A673 (cell line): ENCODE measurements at regions not wholly inside any gene's neighbourhood (a gene's known extent, or its start where the extent isn't known, plus 50 kb on each side); places are given as distances from the start of the nearest gene placed in this dataset.

Source experiments
- BruUV-seq: library from RNA; stranded (reverse); fragments of 400-500 nt; replicated peaks from 2 replicates; lab custom pipeline; 2021; lab: Mats Ljungman, UMichigan
- CTCF ChIA-PET: fragments of 300-600 bp; sonication (Branson Sonifier 250); formaldehyde crosslinking; loops from one replicate; lab custom pipeline; 2022; ENCODE audit warnings: antibody characterized with exemption; lab: Charles Lee
- POLR2A ChIA-PET: fragments of 300-600 bp; sonication (Branson Sonifier 250); formaldehyde crosslinking; loops from one replicate; lab custom pipeline; 2022; ENCODE audit warnings: antibody characterized with exemption; ENCODE audit not compliant: low non-redundant PET; lab: Charles Lee
- DNase-seq: peaks from one replicate; pipeline ENCODE4 v3.0.0-alpha.2; 2015; ENCODE audit warnings: low spot score
- H3K27ac ChIP-seq: fragments of 200-600 bp; sonication (generic); 2 replicates; pipeline ENCODE4 v1.5.1; 2016; ENCODE audit warnings: mixed run types, low read depth, mild to moderate bottlenecking, mixed read lengths, antibody characterized with exemption, low read length; ENCODE audit not compliant: poor library complexity, severe bottlenecking
- H3K27me3 ChIP-seq: fragments of 200-600 bp; sonication (generic); replicated peaks from 2 replicates; pipeline ENCODE4 v1.6.1; 2017; ENCODE audit warnings: mixed run types, low read depth, mild to moderate bottlenecking, mixed read lengths, antibody characterized with exemption, low read length; ENCODE audit not compliant: insufficient read depth, poor library complexity
- H3K36me3 ChIP-seq: fragments of 200-600 bp; sonication (generic); 2 replicates; pipeline ENCODE4 v1.6.1; 2016; ENCODE audit warnings: mixed run types, mild to moderate bottlenecking, mixed read lengths, antibody characterized with exemption, low read length; ENCODE audit not compliant: insufficient read depth, poor library complexity, severe bottlenecking
- H3K4me1 ChIP-seq: fragments of 200-600 bp; sonication (generic); 2 replicates; pipeline ENCODE4 v1.6.1; 2017; ENCODE audit warnings: mixed run types, mild to moderate bottlenecking, mixed read lengths, antibody characterized with exemption, low read length; ENCODE audit not compliant: insufficient read depth, poor library complexity, severe bottlenecking
- H3K4me3 ChIP-seq: fragments of 200-600 bp; sonication (generic); 2 replicates; pipeline ENCODE4 v1.5.1; 2016; ENCODE audit warnings: low read depth, mixed run types, mild to moderate bottlenecking, mixed read lengths, low read length; ENCODE audit not compliant: poor library complexity, severe bottlenecking
- H3K9me3 ChIP-seq: fragments of 200-600 bp; sonication (generic); 2 replicates; pipeline ENCODE4 v1.6.1; 2016; ENCODE audit warnings: mixed run types, low read depth, mild to moderate bottlenecking, mixed read lengths, antibody characterized with exemption, low read length; ENCODE audit not compliant: poor library complexity, severe bottlenecking
- CTCF ChIP-seq: fragments of 300-800, 200-600 bp; sonication (generic); conservative IDR thresholded peaks from 2 replicates; pipeline ENCODE4 v1.5.1; 2017; ENCODE audit warnings: low read depth, mild to moderate bottlenecking, antibody characterized with exemption, low read length, moderate library complexity, mixed read lengths
- EZH2 ChIP-seq: fragments of 200-600 bp; sonication (generic); IDR thresholded peaks from 2 replicates; pipeline ENCODE4 v1.6.1; 2017; ENCODE audit warnings: borderline replicate concordance, low read depth, mild to moderate bottlenecking, mixed read lengths, antibody characterized with exemption, low read length; ENCODE audit not compliant: poor library complexity, severe bottlenecking
- intact Hi-C: fragments of 100-400 bp; cut with micrococcal nuclease; formaldehyde crosslinking; loops from one replicate; pipeline ENCODE4 v1.10.0; 2022; ENCODE audit not compliant: unreplicated experiment

DNA sequence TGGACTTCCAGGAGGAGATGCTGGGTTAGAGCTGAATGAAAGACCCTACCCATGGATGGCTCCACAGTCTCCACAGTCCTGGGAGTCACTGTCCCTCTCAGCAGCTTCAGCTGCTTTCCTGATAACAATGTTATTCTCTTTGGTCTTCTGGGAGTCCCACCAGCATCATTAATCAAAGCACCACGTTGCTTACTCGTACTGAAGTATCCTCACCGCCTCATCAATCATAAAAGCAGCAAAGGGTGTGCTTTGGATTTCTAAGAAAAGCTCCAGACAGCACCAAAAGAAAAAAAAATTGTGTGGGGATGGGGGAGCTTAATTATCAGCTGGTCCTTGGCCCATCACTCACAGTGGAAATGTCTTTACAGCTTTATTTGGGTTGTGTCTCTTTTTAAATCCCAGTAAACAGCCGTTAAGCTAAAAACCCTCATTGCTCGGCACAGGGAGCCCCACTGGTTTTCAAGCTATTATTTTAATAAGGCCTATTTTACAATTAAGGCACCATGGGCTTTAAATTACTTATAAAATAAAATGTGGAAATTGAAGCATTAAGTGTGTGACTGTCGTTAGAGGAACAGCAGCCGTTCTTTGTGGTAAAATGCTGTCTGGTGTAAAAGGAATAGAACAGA, 538.0 kb downstream of the EBF1 start:
- no peak overlapping the region for H3K4me3 ChIP-seq
- no peaks in the 10 kb centered on the region for H3K4me1 ChIP-seq
- no peak for DNase-seq
- BruUV-seq = no TSS peak
- H3K36me3 ChIP-seq = no peaks in the 10 kb centered on the region
- CTCF ChIA-PET = no interaction called here
- intact Hi-C loops = no loop called here
- TF ChIP-seq CTCF (no peak), EZH2 (no peak)
- POLR2A ChIA-PET = no interaction called here
- H3K27ac ChIP-seq = no peak overlapping the region
- H3K9me3 ChIP-seq = no peaks in the 10 kb centered on the region
- H3K27me3 ChIP-seq = no peaks in the 10 kb centered on the region

DNA sequence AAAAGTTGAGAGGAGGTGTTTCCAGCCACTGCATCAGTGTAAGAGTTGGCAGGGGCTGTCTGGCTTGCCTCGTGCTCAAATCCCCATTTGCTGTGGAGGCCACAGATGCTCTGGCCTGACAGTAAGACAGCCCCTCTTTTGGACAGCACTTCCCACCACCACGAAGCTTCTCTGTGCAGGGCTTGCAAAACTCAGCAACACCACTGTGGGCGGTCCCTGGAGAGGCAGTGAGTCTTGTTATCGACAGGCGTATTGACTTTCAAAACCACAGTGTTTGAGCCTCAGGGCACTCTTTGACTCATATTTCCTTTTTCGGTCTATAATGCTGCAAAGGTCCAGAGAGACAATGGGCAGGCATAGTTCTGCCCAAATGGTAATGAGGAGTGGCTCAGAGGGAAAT, 539.5 kb downstream of the EBF1 start:
- Histone ChIP-seq H3K9me3 (no peaks in the 10 kb centered on the region), H3K36me3 (no peaks in the 10 kb centered on the region), H3K27me3 (no peaks in the 10 kb centered on the region), H3K27ac (no peak overlapping the region), H3K4me3 (no peak overlapping the region), H3K4me1 (no peaks in the 10 kb centered on the region)
- no peak for TF ChIP-seq CTCF
- TF ChIP-seq EZH2 = no peak
- no TSS peak for BruUV-seq
- DNase-seq = no peak
- ChIA-PET CTCF (no interaction called here), POLR2A (no interaction called here)
- intact Hi-C loops = no loop called here

DNA sequence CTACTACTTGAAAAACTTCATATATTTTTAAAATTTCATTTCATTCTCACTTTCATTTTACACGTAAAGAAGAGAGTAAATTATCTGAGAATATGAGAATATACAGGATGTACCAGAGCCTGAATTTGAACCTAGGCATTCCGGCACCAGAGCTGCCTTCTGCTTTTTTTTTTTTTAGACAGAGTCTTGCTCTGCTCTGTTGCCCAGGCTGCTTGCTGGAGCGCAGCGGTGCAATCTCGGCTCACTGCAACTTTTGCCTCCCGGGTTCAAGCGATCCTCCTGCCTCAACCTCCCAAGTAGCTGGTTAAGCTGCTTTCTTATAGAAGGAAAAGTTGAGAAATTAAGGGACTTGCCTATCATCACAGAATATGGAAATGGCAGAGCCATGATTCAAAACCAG, 540.1 kb downstream of the EBF1 start:
- Histone ChIP-seq H3K4me1 (no peaks in the 10 kb centered on the region), H3K9me3 (no peaks in the 10 kb centered on the region), H3K27me3 (no peaks in the 10 kb centered on the region), H3K4me3 (no peak overlapping the region), H3K27ac (no peak overlapping the region), H3K36me3 (no peaks in the 10 kb centered on the region)
- BruUV-seq = no TSS peak
- no peak for DNase-seq
- CTCF ChIA-PET = no interaction called here
- intact Hi-C loops = no loop called here
- POLR2A ChIA-PET = no interaction called here
- TF ChIP-seq EZH2 (no peak), CTCF (no peak)
